HCT116 (cell line): ENCODE measurements at regions not wholly inside any gene's neighbourhood (a gene's known extent, or its start where the extent isn't known, plus 50 kb on each side); places are given as distances from the start of the nearest gene placed in this dataset.

Source experiments
- CBX3 ChIP-seq: IDR thresholded peaks from 2 replicates; pipeline ENCODE4 v1.6.1; 2012; ENCODE audit warnings: low read depth
- EZH2phosphoT487 ChIP-seq: fragments of 200-600 bp; IDR thresholded peaks from 2 replicates; pipeline ENCODE4 v1.6.1; 2018; ENCODE audit warnings: antibody characterized with exemption, borderline replicate concordance
- FOSL1 ChIP-seq: IDR thresholded peaks from 2 replicates; pipeline ENCODE4 v1.6.1; 2012; ENCODE audit warnings: low read depth
- SIN3A ChIP-seq: IDR thresholded peaks from 2 replicates; pipeline ENCODE4 v1.6.1; 2012; ENCODE audit warnings: low read depth
- TF ChIP-seq, protein P1 (sequence below), 3 experiments: fragments of 200-600 bp in 1 of 3; sonication (generic) in 1 of 3; IDR thresholded peaks in 2 of 3; conservative IDR thresholded peaks in 1 of 3; 2 replicates each; pipeline ENCODE4 v1.5.1; 2012 to 2017; ENCODE audit warnings: low read depth in 2 of 3, low read length in 2 of 3, antibody characterized with exemption in 1 of 3, borderline replicate concordance in 1 of 3, control low read depth in 1 of 3, mild to moderate bottlenecking in 1 of 3, mixed read lengths in 1 of 3, mixed run types in 1 of 3, moderate library complexity in 1 of 3; ENCODE audit not compliant: insufficient read depth in 1 of 3
- TF ChIP-seq, protein P2 (sequence below): IDR thresholded peaks from 2 replicates; pipeline ENCODE4 v1.6.1; 2012; ENCODE audit warnings: low read depth

DNA sequence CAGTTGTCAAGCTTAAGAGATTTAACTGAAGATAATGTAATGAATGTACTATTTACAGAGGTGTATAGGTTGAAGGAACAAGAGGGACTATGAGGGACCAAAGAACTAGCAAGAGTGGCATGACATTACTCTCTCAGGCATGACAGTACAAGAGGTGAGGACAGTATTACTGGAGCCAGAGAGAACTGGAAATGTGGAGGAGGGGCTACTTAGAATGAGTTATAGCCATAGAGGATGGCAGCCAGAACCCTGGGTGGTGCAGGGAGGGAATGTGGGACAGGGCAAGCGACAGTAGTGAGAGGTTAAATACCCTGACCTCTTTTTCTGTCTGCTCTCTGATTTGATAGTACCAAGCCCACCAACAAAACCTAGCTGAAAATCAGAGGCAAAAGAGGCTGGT, 122.6 kb upstream of the UGP2 start:
- TF ChIP-seq CBX3 (no peak), EZH2phosphoT487 (no peak), SIN3A (no peak), FOSL1 (no peak)
- TF ChIP-seq, protein P1, sequence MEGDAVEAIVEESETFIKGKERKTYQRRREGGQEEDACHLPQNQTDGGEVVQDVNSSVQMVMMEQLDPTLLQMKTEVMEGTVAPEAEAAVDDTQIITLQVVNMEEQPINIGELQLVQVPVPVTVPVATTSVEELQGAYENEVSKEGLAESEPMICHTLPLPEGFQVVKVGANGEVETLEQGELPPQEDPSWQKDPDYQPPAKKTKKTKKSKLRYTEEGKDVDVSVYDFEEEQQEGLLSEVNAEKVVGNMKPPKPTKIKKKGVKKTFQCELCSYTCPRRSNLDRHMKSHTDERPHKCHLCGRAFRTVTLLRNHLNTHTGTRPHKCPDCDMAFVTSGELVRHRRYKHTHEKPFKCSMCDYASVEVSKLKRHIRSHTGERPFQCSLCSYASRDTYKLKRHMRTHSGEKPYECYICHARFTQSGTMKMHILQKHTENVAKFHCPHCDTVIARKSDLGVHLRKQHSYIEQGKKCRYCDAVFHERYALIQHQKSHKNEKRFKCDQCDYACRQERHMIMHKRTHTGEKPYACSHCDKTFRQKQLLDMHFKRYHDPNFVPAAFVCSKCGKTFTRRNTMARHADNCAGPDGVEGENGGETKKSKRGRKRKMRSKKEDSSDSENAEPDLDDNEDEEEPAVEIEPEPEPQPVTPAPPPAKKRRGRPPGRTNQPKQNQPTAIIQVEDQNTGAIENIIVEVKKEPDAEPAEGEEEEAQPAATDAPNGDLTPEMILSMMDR (IDR thresholded peaks at IDR 0.05 in 2 of 3, conservative IDR thresholded peaks at IDR 0.05 in 1 of 3; ENCODE audit: borderline replicate concordance in 1 of 3, insufficient read depth in 1 of 3, low read depth in 2 of 3, low read length in 2 of 3) = no peak
- TF ChIP-seq, protein P2, sequence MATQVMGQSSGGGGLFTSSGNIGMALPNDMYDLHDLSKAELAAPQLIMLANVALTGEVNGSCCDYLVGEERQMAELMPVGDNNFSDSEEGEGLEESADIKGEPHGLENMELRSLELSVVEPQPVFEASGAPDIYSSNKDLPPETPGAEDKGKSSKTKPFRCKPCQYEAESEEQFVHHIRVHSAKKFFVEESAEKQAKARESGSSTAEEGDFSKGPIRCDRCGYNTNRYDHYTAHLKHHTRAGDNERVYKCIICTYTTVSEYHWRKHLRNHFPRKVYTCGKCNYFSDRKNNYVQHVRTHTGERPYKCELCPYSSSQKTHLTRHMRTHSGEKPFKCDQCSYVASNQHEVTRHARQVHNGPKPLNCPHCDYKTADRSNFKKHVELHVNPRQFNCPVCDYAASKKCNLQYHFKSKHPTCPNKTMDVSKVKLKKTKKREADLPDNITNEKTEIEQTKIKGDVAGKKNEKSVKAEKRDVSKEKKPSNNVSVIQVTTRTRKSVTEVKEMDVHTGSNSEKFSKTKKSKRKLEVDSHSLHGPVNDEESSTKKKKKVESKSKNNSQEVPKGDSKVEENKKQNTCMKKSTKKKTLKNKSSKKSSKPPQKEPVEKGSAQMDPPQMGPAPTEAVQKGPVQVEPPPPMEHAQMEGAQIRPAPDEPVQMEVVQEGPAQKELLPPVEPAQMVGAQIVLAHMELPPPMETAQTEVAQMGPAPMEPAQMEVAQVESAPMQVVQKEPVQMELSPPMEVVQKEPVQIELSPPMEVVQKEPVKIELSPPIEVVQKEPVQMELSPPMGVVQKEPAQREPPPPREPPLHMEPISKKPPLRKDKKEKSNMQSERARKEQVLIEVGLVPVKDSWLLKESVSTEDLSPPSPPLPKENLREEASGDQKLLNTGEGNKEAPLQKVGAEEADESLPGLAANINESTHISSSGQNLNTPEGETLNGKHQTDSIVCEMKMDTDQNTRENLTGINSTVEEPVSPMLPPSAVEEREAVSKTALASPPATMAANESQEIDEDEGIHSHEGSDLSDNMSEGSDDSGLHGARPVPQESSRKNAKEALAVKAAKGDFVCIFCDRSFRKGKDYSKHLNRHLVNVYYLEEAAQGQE = no peak
